GM12878 (cell line): ENCODE measurements at regions not wholly inside any gene's neighbourhood (a gene's known extent, or its start where the extent isn't known, plus 50 kb on each side); places are given as distances from the start of the nearest gene placed in this dataset.

Experiments
- CHD2 ChIP-seq: IDR thresholded peaks from 2 replicates; pipeline ENCODE4 v1.6.1; 2011; ENCODE audit warnings: low read depth, low read length, improper control_type of control experiment, borderline replicate concordance
- DPF2 ChIP-seq: fragments of 450-650 bp; IDR thresholded peaks from 2 replicates; pipeline ENCODE4 v1.6.1; 2017; ENCODE audit warnings: mild to moderate bottlenecking
- EP300 ChIP-seq, 2 experiments: fragments of 150-350 bp in 1 of 2; IDR thresholded peaks; 2 replicates each; pipeline ENCODE4 v1.6.1; 2011 to 2012; ENCODE audit warnings: low read depth in 2 of 2, low read length in 2 of 2, borderline replicate concordance in 1 of 2, improper control_type of control experiment in 1 of 2, inconsistent platforms in 1 of 2; ENCODE audit not compliant: control insufficient read depth in 1 of 2
- MXI1 ChIP-seq: fragments of 150-350 bp; IDR thresholded peaks from 2 replicates; pipeline ENCODE4 v1.6.1; 2011; ENCODE audit warnings: low read depth, mild to moderate bottlenecking, inconsistent platforms, low read length, improper control_type of control experiment
- SIN3A ChIP-seq: IDR thresholded peaks from 2 replicates; pipeline ENCODE4 v1.6.1; 2012; ENCODE audit warnings: low read depth, low read length, improper control_type of control experiment
- SREBF2 ChIP-seq: IDR thresholded peaks from 2 replicates; pipeline ENCODE4 v1.6.1; 2012; ENCODE audit warnings: mild to moderate bottlenecking, low read length
- SRF ChIP-seq, 2 experiments: IDR thresholded peaks; 2 replicates each; pipeline ENCODE4 v1.6.1; 2011; ENCODE audit warnings: low read depth in 2 of 2, low read length in 2 of 2, mild to moderate bottlenecking in 1 of 2, moderate library complexity in 1 of 2
- SUZ12 ChIP-seq: fragments of 200-600 bp; sonication (generic); IDR thresholded peaks from one replicate; pipeline ENCODE4 v1.6.1; 2018; ENCODE audit warnings: antibody characterized with exemption, mild to moderate bottlenecking; ENCODE audit not compliant: unreplicated experiment
- TBL1XR1 ChIP-seq: IDR thresholded peaks from 2 replicates; pipeline ENCODE4 v1.6.1; 2012; ENCODE audit warnings: low read depth, low read length, improper control_type of control experiment
- TF ChIP-seq, protein P1 (sequence below): IDR thresholded peaks from 2 replicates; pipeline ENCODE4 v1.6.1; 2012; ENCODE audit warnings: low read depth, low read length, improper control_type of control experiment
- TF ChIP-seq, protein P2 (sequence below): IDR thresholded peaks from 2 replicates; pipeline ENCODE4 v1.6.1; 2012; ENCODE audit warnings: mild to moderate bottlenecking, low read depth, low read length
- TF ChIP-seq, protein P3 (sequence below): IDR thresholded peaks from 2 replicates; pipeline ENCODE4 v1.6.1; 2011; ENCODE audit warnings: borderline replicate concordance, low read depth, mild to moderate bottlenecking, moderate library complexity, mixed read lengths, low read length; ENCODE audit not compliant: insufficient read depth; ENCODE audit errors: extremely low read length
- TF ChIP-seq, protein P4 (sequence below), 3 experiments: IDR thresholded peaks in 2 of 3; conservative IDR thresholded peaks in 1 of 3; 2 replicates each; pipeline ENCODE4 v1.5.1; 2011; ENCODE audit warnings: low read depth in 3 of 3, low read length in 3 of 3, mild to moderate bottlenecking in 3 of 3, control low read depth in 2 of 3, moderate library complexity in 2 of 3, inconsistent platforms in 1 of 3, mixed read lengths in 1 of 3; ENCODE audit not compliant: control insufficient read depth in 2 of 3, insufficient read depth in 1 of 3; ENCODE audit errors: extremely low read depth in 1 of 3

DNA sequence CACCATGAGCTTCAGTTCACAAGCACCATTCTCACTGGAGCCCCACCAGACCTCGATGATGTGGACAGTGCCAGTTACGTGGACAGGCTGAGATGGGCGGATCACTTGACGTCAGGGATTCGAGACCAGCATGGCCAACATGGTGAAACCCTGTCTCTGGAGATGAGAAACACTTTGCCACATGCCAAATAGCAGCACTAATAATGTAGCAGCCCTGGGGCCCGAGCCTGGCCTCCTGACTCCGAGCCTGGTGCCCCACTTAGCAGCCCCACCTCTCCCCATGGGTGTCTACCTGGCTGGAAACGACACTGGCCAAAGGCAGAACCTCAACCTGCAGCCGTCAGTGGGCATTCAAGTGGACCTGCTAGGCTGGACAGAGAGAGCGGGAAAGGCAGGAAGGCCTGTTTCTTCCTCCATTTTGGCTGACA is 129.1 kb downstream of the TOMM20 start:
- TF ChIP-seq SIN3A, result no peak
- no peak for TF ChIP-seq EP300 (IDR thresholded peaks at IDR 0.05; ENCODE audit: borderline replicate concordance in 1 of 2, control insufficient read depth in 1 of 2, low read depth in 2 of 2, low read length in 2 of 2)
- no peak for TF ChIP-seq DPF2
- TF ChIP-seq SUZ12, result no peak
- no peak for TF ChIP-seq SRF (IDR thresholded peaks at IDR 0.05; ENCODE audit: low read depth in 2 of 2, low read length in 2 of 2)
- TF ChIP-seq, protein P1, sequence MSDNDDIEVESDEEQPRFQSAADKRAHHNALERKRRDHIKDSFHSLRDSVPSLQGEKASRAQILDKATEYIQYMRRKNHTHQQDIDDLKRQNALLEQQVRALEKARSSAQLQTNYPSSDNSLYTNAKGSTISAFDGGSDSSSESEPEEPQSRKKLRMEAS, result no peak
- TF ChIP-seq, protein P2, sequence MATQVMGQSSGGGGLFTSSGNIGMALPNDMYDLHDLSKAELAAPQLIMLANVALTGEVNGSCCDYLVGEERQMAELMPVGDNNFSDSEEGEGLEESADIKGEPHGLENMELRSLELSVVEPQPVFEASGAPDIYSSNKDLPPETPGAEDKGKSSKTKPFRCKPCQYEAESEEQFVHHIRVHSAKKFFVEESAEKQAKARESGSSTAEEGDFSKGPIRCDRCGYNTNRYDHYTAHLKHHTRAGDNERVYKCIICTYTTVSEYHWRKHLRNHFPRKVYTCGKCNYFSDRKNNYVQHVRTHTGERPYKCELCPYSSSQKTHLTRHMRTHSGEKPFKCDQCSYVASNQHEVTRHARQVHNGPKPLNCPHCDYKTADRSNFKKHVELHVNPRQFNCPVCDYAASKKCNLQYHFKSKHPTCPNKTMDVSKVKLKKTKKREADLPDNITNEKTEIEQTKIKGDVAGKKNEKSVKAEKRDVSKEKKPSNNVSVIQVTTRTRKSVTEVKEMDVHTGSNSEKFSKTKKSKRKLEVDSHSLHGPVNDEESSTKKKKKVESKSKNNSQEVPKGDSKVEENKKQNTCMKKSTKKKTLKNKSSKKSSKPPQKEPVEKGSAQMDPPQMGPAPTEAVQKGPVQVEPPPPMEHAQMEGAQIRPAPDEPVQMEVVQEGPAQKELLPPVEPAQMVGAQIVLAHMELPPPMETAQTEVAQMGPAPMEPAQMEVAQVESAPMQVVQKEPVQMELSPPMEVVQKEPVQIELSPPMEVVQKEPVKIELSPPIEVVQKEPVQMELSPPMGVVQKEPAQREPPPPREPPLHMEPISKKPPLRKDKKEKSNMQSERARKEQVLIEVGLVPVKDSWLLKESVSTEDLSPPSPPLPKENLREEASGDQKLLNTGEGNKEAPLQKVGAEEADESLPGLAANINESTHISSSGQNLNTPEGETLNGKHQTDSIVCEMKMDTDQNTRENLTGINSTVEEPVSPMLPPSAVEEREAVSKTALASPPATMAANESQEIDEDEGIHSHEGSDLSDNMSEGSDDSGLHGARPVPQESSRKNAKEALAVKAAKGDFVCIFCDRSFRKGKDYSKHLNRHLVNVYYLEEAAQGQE, result no peak
- no peak for TF ChIP-seq CHD2
- TF ChIP-seq SREBF2, result no peak
- TF ChIP-seq MXI1, result no peak
- TF ChIP-seq, protein P3, sequence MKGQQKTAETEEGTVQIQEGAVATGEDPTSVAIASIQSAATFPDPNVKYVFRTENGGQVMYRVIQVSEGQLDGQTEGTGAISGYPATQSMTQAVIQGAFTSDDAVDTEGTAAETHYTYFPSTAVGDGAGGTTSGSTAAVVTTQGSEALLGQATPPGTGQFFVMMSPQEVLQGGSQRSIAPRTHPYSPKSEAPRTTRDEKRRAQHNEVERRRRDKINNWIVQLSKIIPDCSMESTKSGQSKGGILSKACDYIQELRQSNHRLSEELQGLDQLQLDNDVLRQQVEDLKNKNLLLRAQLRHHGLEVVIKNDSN, result no peak
- TF ChIP-seq TBL1XR1, result no peak
- TF ChIP-seq, protein P4, sequence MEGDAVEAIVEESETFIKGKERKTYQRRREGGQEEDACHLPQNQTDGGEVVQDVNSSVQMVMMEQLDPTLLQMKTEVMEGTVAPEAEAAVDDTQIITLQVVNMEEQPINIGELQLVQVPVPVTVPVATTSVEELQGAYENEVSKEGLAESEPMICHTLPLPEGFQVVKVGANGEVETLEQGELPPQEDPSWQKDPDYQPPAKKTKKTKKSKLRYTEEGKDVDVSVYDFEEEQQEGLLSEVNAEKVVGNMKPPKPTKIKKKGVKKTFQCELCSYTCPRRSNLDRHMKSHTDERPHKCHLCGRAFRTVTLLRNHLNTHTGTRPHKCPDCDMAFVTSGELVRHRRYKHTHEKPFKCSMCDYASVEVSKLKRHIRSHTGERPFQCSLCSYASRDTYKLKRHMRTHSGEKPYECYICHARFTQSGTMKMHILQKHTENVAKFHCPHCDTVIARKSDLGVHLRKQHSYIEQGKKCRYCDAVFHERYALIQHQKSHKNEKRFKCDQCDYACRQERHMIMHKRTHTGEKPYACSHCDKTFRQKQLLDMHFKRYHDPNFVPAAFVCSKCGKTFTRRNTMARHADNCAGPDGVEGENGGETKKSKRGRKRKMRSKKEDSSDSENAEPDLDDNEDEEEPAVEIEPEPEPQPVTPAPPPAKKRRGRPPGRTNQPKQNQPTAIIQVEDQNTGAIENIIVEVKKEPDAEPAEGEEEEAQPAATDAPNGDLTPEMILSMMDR (IDR thresholded peaks at IDR 0.05 in 2 of 3, conservative IDR thresholded peaks at IDR 0.05 in 1 of 3; ENCODE audit: control insufficient read depth in 2 of 3, extremely low read depth in 1 of 3, insufficient read depth in 1 of 3, low read depth in 3 of 3, low read length in 3 of 3), result no peak
